WTC11 (cell line): ENCODE measurements at regions not wholly inside any gene's neighbourhood (a gene's known extent, or its start where the extent isn't known, plus 50 kb on each side); places are given as distances from the start of the nearest gene placed in this dataset.

Source experiments
- ATAC-seq: fragments of 200-7000 bp; cut with Tn5 transposase; 2 replicates; pipeline ENCODE4 v1.10.0; 2021; ENCODE audit warnings: mild to moderate bottlenecking, moderate library complexity
- CTCF ChIA-PET: fragments of 300-600 bp; sonication (Branson Sonifier 250); formaldehyde crosslinking; loops from one replicate; lab custom pipeline; 2021; ENCODE audit warnings: antibody characterized with exemption; lab: Charles Lee
- POLR2A ChIA-PET: fragments of 350-600 bp; sonication (Branson Sonifier 250); formaldehyde crosslinking; loops from one replicate; lab custom pipeline; 2021; ENCODE audit warnings: antibody characterized with exemption; lab: Charles Lee
- DNase-seq: peaks from one replicate; pipeline ENCODE4 v3.0.0; 2021; ENCODE audit warnings: low spot score
- H3K27ac Mint-ChIP-seq: 2 replicates; pipeline ENCODE4 v1.8.0; 2021; ENCODE audit warnings: mixed read lengths
- H3K27me3 Mint-ChIP-seq: 2 replicates; pipeline ENCODE4 v1.8.0; 2021; ENCODE audit warnings: low read depth, mild to moderate bottlenecking, moderate library complexity, mixed read lengths
- H3K36me3 Mint-ChIP-seq: 2 replicates; pipeline ENCODE4 v1.8.0; 2021; ENCODE audit warnings: mixed read lengths
- H3K4me1 Mint-ChIP-seq: 2 replicates; pipeline ENCODE4 v1.8.0; 2022; ENCODE audit warnings: mixed read lengths
- H3K4me3 Mint-ChIP-seq: 2 replicates; pipeline ENCODE4 v1.8.0; 2021; ENCODE audit warnings: mild to moderate bottlenecking, moderate library complexity, mixed read lengths
- H3K9me3 Mint-ChIP-seq: 2 replicates; pipeline ENCODE4 v1.8.0; 2021; ENCODE audit warnings: mixed read lengths
- FOXJ3 ChIP-seq: sonication (generic); formaldehyde crosslinking; IDR thresholded peaks from 2 replicates; pipeline ENCODE4 v1.9.0; 2021; ENCODE audit warnings: missing genetic modification reagents, mild to moderate bottlenecking, borderline replicate concordance
- FOXP1 ChIP-seq: sonication (generic); formaldehyde crosslinking; IDR thresholded peaks from 2 replicates; pipeline ENCODE4 v1.8.0; 2022; ENCODE audit warnings: missing genetic modification reagents, mild to moderate bottlenecking, moderate library complexity, borderline replicate concordance
- GABPB1 ChIP-seq: sonication (generic); formaldehyde crosslinking; IDR thresholded peaks from 2 replicates; pipeline ENCODE4 v1.8.1; 2023; ENCODE audit warnings: mild to moderate bottlenecking, missing genetic modification reagents
- GTF2I ChIP-seq: fragments of 250-450 bp; sonication (Bioruptor Pico); conservative IDR thresholded peaks from 2 replicates; pipeline ENCODE4 v1.4.0; 2021; ENCODE audit warnings: mild to moderate bottlenecking
- HMGXB4 ChIP-seq: sonication (generic); formaldehyde crosslinking; IDR thresholded peaks from 2 replicates; pipeline ENCODE4 v1.8.1; 2023; ENCODE audit warnings: mild to moderate bottlenecking, moderate library complexity, missing genetic modification reagents
- KAT7 ChIP-seq: sonication (generic); formaldehyde crosslinking; IDR thresholded peaks from 2 replicates; pipeline ENCODE4 v1.8.1; 2023; ENCODE audit warnings: missing genetic modification reagents, mild to moderate bottlenecking, borderline replicate concordance
- MAX ChIP-seq: sonication (generic); formaldehyde crosslinking; IDR thresholded peaks from 2 replicates; pipeline ENCODE4 v1.8.0; 2022; ENCODE audit warnings: mild to moderate bottlenecking, missing genetic modification reagents
- MYBL2 ChIP-seq: sonication (generic); formaldehyde crosslinking; IDR thresholded peaks from 2 replicates; pipeline ENCODE4 v1.8.1; 2023; ENCODE audit warnings: mild to moderate bottlenecking, moderate library complexity, missing genetic modification reagents
- NFE2L1 ChIP-seq: sonication (generic); formaldehyde crosslinking; IDR thresholded peaks from 2 replicates; pipeline ENCODE4 v1.8.1; 2023; ENCODE audit warnings: missing genetic modification reagents
- NR3C1 ChIP-seq: sonication (generic); formaldehyde crosslinking; conservative IDR thresholded peaks from 2 replicates; pipeline ENCODE4 v1.8.1; 2023; ENCODE audit warnings: low read depth, mild to moderate bottlenecking, missing genetic modification reagents
- OVOL2 ChIP-seq: fragments of 250-450 bp; sonication (Bioruptor Pico); IDR thresholded peaks from 2 replicates; pipeline ENCODE4 v1.9.0; 2021; ENCODE audit warnings: mild to moderate bottlenecking, borderline replicate concordance
- SMAD3 ChIP-seq: sonication (generic); formaldehyde crosslinking; IDR thresholded peaks from 2 replicates; pipeline ENCODE4 v1.8.0; 2022; ENCODE audit warnings: missing genetic modification reagents, mild to moderate bottlenecking, borderline replicate concordance
- SP1 ChIP-seq: sonication (generic); formaldehyde crosslinking; conservative IDR thresholded peaks from 2 replicates; pipeline ENCODE4 v1.8.1; 2022; ENCODE audit warnings: missing genetic modification reagents
- TEAD1 ChIP-seq: sonication (generic); formaldehyde crosslinking; IDR thresholded peaks from 2 replicates; pipeline ENCODE4 v1.8.0; 2022; ENCODE audit warnings: mild to moderate bottlenecking, missing genetic modification reagents
- ZBTB21 ChIP-seq: sonication (generic); formaldehyde crosslinking; IDR thresholded peaks from 2 replicates; pipeline ENCODE4 v1.8.1; 2023; ENCODE audit warnings: mild to moderate bottlenecking, missing genetic modification reagents, borderline replicate concordance
- ZNF232 ChIP-seq: sonication (generic); formaldehyde crosslinking; IDR thresholded peaks from 2 replicates; pipeline ENCODE4 v1.8.0; 2022; ENCODE audit warnings: mild to moderate bottlenecking, missing genetic modification reagents
- ZNF396 ChIP-seq: fragments of 250-450 bp; sonication (Bioruptor Pico); IDR thresholded peaks from 2 replicates; pipeline ENCODE4 v1.8.0; 2021; ENCODE audit warnings: mild to moderate bottlenecking, moderate library complexity, borderline replicate concordance
- ZNF671 ChIP-seq: fragments of 250-450 bp; sonication (Bioruptor Pico); IDR thresholded peaks from 2 replicates; pipeline ENCODE4 v1.8.0; 2021; ENCODE audit warnings: mild to moderate bottlenecking
- TF ChIP-seq, protein P1 (sequence below): fragments of 250-450 bp; sonication (Bioruptor Pico); IDR thresholded peaks from 2 replicates; pipeline ENCODE4 v2.1.2; 2022; ENCODE audit warnings: mild to moderate bottlenecking, moderate library complexity
- TF ChIP-seq, protein P2 (sequence below): fragments of 250-450 bp; sonication (Bioruptor Pico); IDR thresholded peaks from 2 replicates; pipeline ENCODE4 v1.9.0; 2021; ENCODE audit warnings: moderate library complexity, mild to moderate bottlenecking, inconsistent platforms, borderline replicate concordance
- TF ChIP-seq, protein P3 (sequence below): sonication (generic); formaldehyde crosslinking; IDR thresholded peaks from 2 replicates; pipeline ENCODE4 v1.8.1; 2022; ENCODE audit warnings: missing genetic modification reagents, borderline replicate concordance
- TF ChIP-seq, protein P4 (sequence below): fragments of 250-450 bp; sonication (Bioruptor Pico); conservative IDR thresholded peaks from 2 replicates; pipeline ENCODE4 v1.9.0; 2021; ENCODE audit warnings: mild to moderate bottlenecking

- TF ChIP-seq, protein P1, sequence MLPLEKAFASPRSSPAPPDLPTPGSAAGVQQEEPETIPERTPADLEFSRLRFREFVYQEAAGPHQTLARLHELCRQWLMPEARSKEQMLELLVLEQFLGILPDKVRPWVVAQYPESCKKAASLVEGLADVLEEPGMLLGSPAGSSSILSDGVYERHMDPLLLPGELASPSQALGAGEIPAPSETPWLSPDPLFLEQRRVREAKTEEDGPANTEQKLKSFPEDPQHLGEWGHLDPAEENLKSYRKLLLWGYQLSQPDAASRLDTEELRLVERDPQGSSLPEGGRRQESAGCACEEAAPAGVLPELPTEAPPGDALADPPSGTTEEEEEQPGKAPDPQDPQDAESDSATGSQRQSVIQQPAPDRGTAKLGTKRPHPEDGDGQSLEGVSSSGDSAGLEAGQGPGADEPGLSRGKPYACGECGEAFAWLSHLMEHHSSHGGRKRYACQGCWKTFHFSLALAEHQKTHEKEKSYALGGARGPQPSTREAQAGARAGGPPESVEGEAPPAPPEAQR, result no peak
- TF ChIP-seq TEAD1 (CRISPR knock-in tag) (no peak), NR3C1 (no peak), ZNF232 (CRISPR knock-in tag) (no peak), ZNF396 (CRISPR knock-in tag) (no peak), NFE2L1 (CRISPR knock-in tag) (no peak)
These were observed 207.8 kb downstream of the RFC3 start (continued) for GRCh38 chr13:34025746-34026145.

GRCh38 chr13:34026308-34026707 is 208.4 kb downstream of the RFC3 start:
- no peaks in the 10 kb centered on the region for H3K4me1 Mint-ChIP-seq
- H3K27ac Mint-ChIP-seq, result no peak overlapping the region
- POLR2A ChIA-PET, result no interaction called here
- no peak for ATAC-seq
- TF ChIP-seq, protein P2, sequence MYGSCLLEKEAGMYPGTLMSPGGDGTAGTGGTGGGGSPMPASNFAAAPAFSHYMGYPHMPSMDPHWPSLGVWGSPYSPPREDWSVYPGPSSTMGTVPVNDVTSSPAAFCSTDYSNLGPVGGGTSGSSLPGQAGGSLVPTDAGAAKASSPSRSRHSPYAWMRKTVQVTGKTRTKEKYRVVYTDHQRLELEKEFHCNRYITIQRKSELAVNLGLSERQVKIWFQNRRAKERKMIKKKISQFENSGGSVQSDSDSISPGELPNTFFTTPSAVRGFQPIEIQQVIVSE, result no peak
- TF ChIP-seq, protein P3, sequence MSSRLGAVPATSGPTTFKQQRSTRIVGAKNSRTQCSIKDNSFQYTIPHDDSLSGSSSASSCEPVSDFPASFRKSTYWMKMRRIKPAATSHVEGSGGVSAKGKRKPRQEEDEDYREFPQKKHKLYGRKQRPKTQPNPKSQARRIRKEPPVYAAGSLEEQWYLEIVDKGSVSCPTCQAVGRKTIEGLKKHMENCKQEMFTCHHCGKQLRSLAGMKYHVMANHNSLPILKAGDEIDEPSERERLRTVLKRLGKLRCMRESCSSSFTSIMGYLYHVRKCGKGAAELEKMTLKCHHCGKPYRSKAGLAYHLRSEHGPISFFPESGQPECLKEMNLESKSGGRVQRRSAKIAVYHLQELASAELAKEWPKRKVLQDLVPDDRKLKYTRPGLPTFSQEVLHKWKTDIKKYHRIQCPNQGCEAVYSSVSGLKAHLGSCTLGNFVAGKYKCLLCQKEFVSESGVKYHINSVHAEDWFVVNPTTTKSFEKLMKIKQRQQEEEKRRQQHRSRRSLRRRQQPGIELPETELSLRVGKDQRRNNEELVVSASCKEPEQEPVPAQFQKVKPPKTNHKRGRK (CRISPR knock-in tag), result no peak
- TF ChIP-seq TEAD1 (CRISPR knock-in tag) (no peak), FOXJ3 (CRISPR knock-in tag) (no peak), KAT7 (no peak), SMAD3 (CRISPR knock-in tag) (no peak), GTF2I (CRISPR knock-in tag) (no peak), MAX (CRISPR knock-in tag) (no peak), SP1 (CRISPR knock-in tag) (no peak)
- TF ChIP-seq, protein P4, sequence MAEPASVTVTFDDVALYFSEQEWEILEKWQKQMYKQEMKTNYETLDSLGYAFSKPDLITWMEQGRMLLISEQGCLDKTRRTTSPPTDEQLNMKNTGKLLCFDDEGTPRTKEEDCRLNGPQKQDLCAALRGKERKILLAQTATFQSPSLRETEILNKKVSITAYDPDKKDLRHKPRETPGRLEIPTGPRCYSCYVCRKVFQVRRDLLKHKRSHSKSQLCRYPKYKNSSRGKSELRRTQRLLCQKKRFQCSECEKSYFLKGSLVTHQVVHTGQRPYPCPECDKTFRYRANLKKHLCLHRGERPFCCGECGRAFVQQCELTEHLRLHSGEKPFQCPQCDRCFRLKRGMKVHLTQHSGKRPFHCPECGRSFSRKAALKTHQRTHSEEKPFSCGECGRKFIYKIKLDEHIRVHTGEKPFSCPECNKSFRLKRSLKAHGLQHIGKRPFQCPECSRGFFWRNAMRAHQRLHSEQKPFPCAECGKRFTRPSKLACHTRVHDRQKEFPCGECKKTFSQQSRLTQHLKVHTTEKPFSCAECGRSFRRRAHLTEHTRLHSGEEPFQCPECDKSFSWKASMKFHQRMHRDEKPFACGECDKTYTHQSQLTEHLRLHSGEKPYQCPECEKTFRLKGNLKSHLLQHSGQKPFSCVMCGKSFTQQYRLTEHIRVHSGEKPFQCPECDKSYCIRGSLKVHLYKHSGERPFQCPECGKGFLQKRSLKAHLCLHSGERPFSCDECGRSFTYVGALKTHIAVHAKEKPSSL (CRISPR knock-in tag), result no peak
- H3K36me3 Mint-ChIP-seq, result peaks cover 20% of the 10 kb centered on the region
- no peak for DNase-seq
- peaks cover 68% of the 10 kb centered on the region for H3K9me3 Mint-ChIP-seq
- no peak overlapping the region for H3K4me3 Mint-ChIP-seq
- no peaks in the 10 kb centered on the region for H3K27me3 Mint-ChIP-seq
- CTCF ChIA-PET, result no interaction called here

- no peak for DNase-seq
- H3K9me3 Mint-ChIP-seq, result peaks cover 48% of the 10 kb centered on the region
- no peaks in the 10 kb centered on the region; the same call in 1 of the 2 replicates for H3K27me3 Mint-ChIP-seq
- TF ChIP-seq ZNF671 (CRISPR knock-in tag) (no peak), FOXP1 (no peak), OVOL2 (CRISPR knock-in tag) (no peak), KAT7 (no peak), MYBL2 (CRISPR knock-in tag) (no peak), NFE2L1 (CRISPR knock-in tag) (no peak), ZBTB21 (CRISPR knock-in tag) (no peak), GABPB1 (CRISPR knock-in tag) (no peak), HMGXB4 (no peak)
- TF ChIP-seq, protein P3 (CRISPR knock-in tag), result no peak
These were observed 210.8 kb downstream of the RFC3 start for GRCh38 chr13:34028496-34029442.

More at GRCh38 chr13:34028496-34029442, 210.8 kb downstream of the RFC3 start:
- H3K4me3 Mint-ChIP-seq, result no peak overlapping the region
- no peak overlapping the region for H3K27ac Mint-ChIP-seq
- ChIA-PET POLR2A (no interaction called here), CTCF (interaction anchor here (0.6 kb wide), 1 partner anchor 21 kb away, joined by 3 read pairs; no protein-coding TSS in a partner anchor)
- no peak for ATAC-seq
- peaks cover 10% of the 10 kb centered on the region for H3K36me3 Mint-ChIP-seq
- H3K4me1 Mint-ChIP-seq, result no peaks in the 10 kb centered on the region
